ENCODE measurements at regions not wholly inside any gene's neighbourhood (a gene's known extent, or its start where the extent isn't known, plus 50 kb on each side); places are given as distances from the start of the nearest gene placed in this dataset.
A peak's percentile ranks its signal among the peaks of the same experiment; 100 is the strongest.

GRCh38 chr1:67540025-67540732 lies 110.0 kb upstream of the SERBP1 start:
- CTCF ChIA-PET, result interaction anchor here (0.6 kb wide), 1 partner anchor 158 kb away, joined by 3 read pairs; no protein-coding TSS in a partner anchor
- TF ChIP-seq EZH2phosphoT487 (IDR thresholded peaks at IDR 0.05; ENCODE audit: borderline replicate concordance, low read length) (no peak), CTCF (conservative IDR thresholded peaks at IDR 0.05; ENCODE audit: low read depth, low read length) (no peak), EZH2 (IDR thresholded peaks at IDR 0.05; ENCODE audit: low read length, unreplicated experiment) (no peak)
- intact Hi-C loops (cut with micrococcal nuclease), result no loop called here
- H3K9me3 ChIP-seq (ENCODE audit: low read length), result no peaks in the 10 kb centered on the region
- H3K4me3 ChIP-seq (ENCODE audit: low read length), result no peak overlapping the region
- H3K79me2 ChIP-seq (ENCODE audit: low read length), result no peaks in the 10 kb centered on the region
- no peaks in the 10 kb centered on the region for H3F3A ChIP-seq (ENCODE audit: low read length, unreplicated experiment)
- DNase-seq (no peak), ATAC-seq (no peak)
- H3K27ac ChIP-seq (ENCODE audit: low read length), result no peak overlapping the region
- H2AFZ ChIP-seq (ENCODE audit: low read length), result no peak overlapping the region
- H3K9me2 ChIP-seq (replicated peaks; ENCODE audit: low read length), result no peaks in the 10 kb centered on the region
- H3K36me3 ChIP-seq (ENCODE audit: low read depth, low read length), result no peaks in the 10 kb centered on the region
- POLR2A ChIA-PET (ENCODE audit: unreplicated experiment), result interaction anchor here (0.6 kb wide), 1 partner anchor 145 kb away, joined by 3 read pairs; no protein-coding TSS in a partner anchor
- H3K4me2 ChIP-seq (ENCODE audit: low read length), result peak overlapping the region; percentile 33; the same call in 1 of the 2 replicates
- no peaks in the 10 kb centered on the region for H3K27me3 ChIP-seq (ENCODE audit: low read length)
- peaks cover 24% of the 10 kb centered on the region for H3K4me1 ChIP-seq (ENCODE audit: insufficient read depth, low read length)
- H3K9ac ChIP-seq (ENCODE audit: low read length), result no peak overlapping the region
- no TSS peak for BruUV-seq (replicated peaks)
- H4K20me1 ChIP-seq (ENCODE audit: low read length), result no peaks in the 10 kb centered on the region

GRCh38 chr1:67540733-67541125 lies 110.5 kb upstream of the SERBP1 start:
- no peaks in the 10 kb centered on the region for H3F3A ChIP-seq (ENCODE audit: low read length, unreplicated experiment)
- no peak overlapping the region for H2AFZ ChIP-seq (ENCODE audit: low read length)
- peak; percentile 52 for DNase-seq
- no peaks in the 10 kb centered on the region for H3K79me2 ChIP-seq (ENCODE audit: low read length)
- CTCF ChIA-PET, result interaction anchor here (0.6 kb wide), 1 partner anchor 158 kb away, joined by 3 read pairs; no protein-coding TSS in a partner anchor
- TF ChIP-seq CTCF (conservative IDR thresholded peaks at IDR 0.05; ENCODE audit: low read depth, low read length) (no peak), EZH2phosphoT487 (IDR thresholded peaks at IDR 0.05; ENCODE audit: borderline replicate concordance, low read length) (no peak), EZH2 (IDR thresholded peaks at IDR 0.05; ENCODE audit: low read length, unreplicated experiment) (no peak)
- H3K4me3 ChIP-seq (ENCODE audit: low read length), result no peak overlapping the region
- intact Hi-C loops (cut with micrococcal nuclease), result no loop called here
- no peaks in the 10 kb centered on the region for H3K36me3 ChIP-seq (ENCODE audit: low read depth, low read length)
- H3K9me2 ChIP-seq (replicated peaks; ENCODE audit: low read length), result no peaks in the 10 kb centered on the region
- POLR2A ChIA-PET (ENCODE audit: unreplicated experiment), result interaction anchor here (0.6 kb wide), 1 partner anchor 145 kb away, joined by 3 read pairs; no protein-coding TSS in a partner anchor
- H4K20me1 ChIP-seq (ENCODE audit: low read length), result no peaks in the 10 kb centered on the region
- peak; percentile 23; the same call in 1 of the 2 replicates for ATAC-seq
- peak overlapping the region; percentile 33 for H3K27ac ChIP-seq (ENCODE audit: low read length)
- no peaks in the 10 kb centered on the region for H3K9me3 ChIP-seq (ENCODE audit: low read length)
- H3K9ac ChIP-seq (ENCODE audit: low read length), result no peak overlapping the region
- peaks cover 28% of the 10 kb centered on the region for H3K4me1 ChIP-seq (ENCODE audit: insufficient read depth, low read length)
- no TSS peak for BruUV-seq (replicated peaks)
- H3K4me2 ChIP-seq (ENCODE audit: low read length), result peak overlapping the region; percentile 33; the same call in 1 of the 2 replicates
- no peaks in the 10 kb centered on the region for H3K27me3 ChIP-seq (ENCODE audit: low read length)

GRCh38 chr1:67542747-67543146 lies 112.5 kb upstream of the SERBP1 start:
- H3K79me2 ChIP-seq (ENCODE audit: low read length), result no peaks in the 10 kb centered on the region
- POLR2A ChIA-PET (ENCODE audit: unreplicated experiment), result no interaction called here

More at GRCh38 chr1:67542747-67543146, 112.5 kb upstream of the SERBP1 start:
- H3K4me1 ChIP-seq (ENCODE audit: insufficient read depth, low read length), result peaks cover 28% of the 10 kb centered on the region
- H3K9me3 ChIP-seq (ENCODE audit: low read length), result no peaks in the 10 kb centered on the region
- no peaks in the 10 kb centered on the region for H3F3A ChIP-seq (ENCODE audit: low read length, unreplicated experiment)
- H3K9me2 ChIP-seq (replicated peaks; ENCODE audit: low read length), result no peaks in the 10 kb centered on the region
- H4K20me1 ChIP-seq (ENCODE audit: low read length), result no peaks in the 10 kb centered on the region
- no peak overlapping the region for H3K9ac ChIP-seq (ENCODE audit: low read length)
- H3K4me3 ChIP-seq (ENCODE audit: low read length), result no peak overlapping the region
- ATAC-seq, result no peak
- no peaks in the 10 kb centered on the region for H3K36me3 ChIP-seq (ENCODE audit: low read depth, low read length)
- H3K27ac ChIP-seq (ENCODE audit: low read length), result no peak overlapping the region
- H3K4me2 ChIP-seq (ENCODE audit: low read length), result no peak overlapping the region
- TF ChIP-seq CTCF (conservative IDR thresholded peaks at IDR 0.05; ENCODE audit: low read depth, low read length), result no peak
- TF ChIP-seq EZH2 (IDR thresholded peaks at IDR 0.05; ENCODE audit: low read length, unreplicated experiment), result no peak
- TF ChIP-seq EZH2phosphoT487 (IDR thresholded peaks at IDR 0.05; ENCODE audit: borderline replicate concordance, low read length), result no peak
- no peak for DNase-seq
- intact Hi-C loops (cut with micrococcal nuclease), result no loop called here
- BruUV-seq (replicated peaks), result no TSS peak
- CTCF ChIA-PET, result no interaction called here
- no peaks in the 10 kb centered on the region for H3K27me3 ChIP-seq (ENCODE audit: low read length)
- H2AFZ ChIP-seq (ENCODE audit: low read length), result no peak overlapping the region

All from PC-3 (cell line).